K562 (cell line): ENCODE measurements at regions not wholly inside any gene's neighbourhood (a gene's known extent, or its start where the extent isn't known, plus 50 kb on each side); places are given as distances from the start of the nearest gene placed in this dataset.

Experiments used
- ATAC-seq: fragments of 200-7000 bp; cut with Tn5 transposase; 3 replicates; pipeline ENCODE4 v1.9.1; 2020; ENCODE audit warnings: moderate library complexity
- BruUV-seq: library from RNA; stranded (reverse); fragments of 400-500 nt; replicated peaks from 2 replicates; lab custom pipeline; 2021; lab: Mats Ljungman, UMichigan
- CTCF ChIA-PET: fragments of 300-600 bp; formaldehyde crosslinking; extraction: SDS; loops from one replicate; lab custom pipeline; 2021; ENCODE audit warnings: low intra/inter-chr PET ratio; lab: Yijun Ruan, JAX
- POLR2A ChIA-PET: fragments of 300-600, 350-650 bp; sonication (Branson Sonifier 250); formaldehyde crosslinking; extraction: SDS; loops from one replicate; lab custom pipeline; 2021; ENCODE audit warnings: antibody characterized with exemption, inconsistent platforms; lab: Yijun Ruan, JAX
- DNase-seq, 4 experiments: peaks; one replicate each; pipeline versions ENCODE4 v3.0.0 to v3.0.0-alpha.2; 2011 to 2018; ENCODE audit warnings: low spot score in 3 of 4, mixed read lengths in 3 of 4; ENCODE audit errors: extremely low read depth in 1 of 4
- FAIRE-seq: peaks from 2 replicates; lab custom pipeline; 2011; peaks lifted over from hg19 to GRCh38; lab: Jason Lieb, UNC
- H2AFZ ChIP-seq: 2 replicates; pipeline ENCODE4 v1.6.0; 2011; ENCODE audit warnings: low read depth, low read length, control low read depth, inconsistent platforms
- H3K27ac ChIP-seq: fragments of 200-600 bp; 3 replicates; pipeline ENCODE4 v1.8.0; 2011; ENCODE audit warnings: low read depth, mild to moderate bottlenecking, control low read depth, inconsistent platforms, low read length, moderate library complexity, mixed read lengths; ENCODE audit errors: extremely low read depth
- H3K27me3 ChIP-seq, 2 experiments: fragments of 300-600 bp in 1 of 2; 2 replicates in 1 of 2; 3 replicates in 1 of 2; pipeline versions ENCODE4 v1.6.0 to v1.8.0; 2011; ENCODE audit warnings: inconsistent platforms in 2 of 2, low read length in 2 of 2, mild to moderate bottlenecking in 1 of 2, mixed read lengths in 1 of 2, moderate library complexity in 1 of 2; ENCODE audit not compliant: control insufficient read depth in 2 of 2, insufficient read depth in 2 of 2
- H3K36me3 ChIP-seq: fragments of 300-600 bp; 3 replicates; pipeline ENCODE4 v1.8.0; 2011; ENCODE audit warnings: mild to moderate bottlenecking, low read length, inconsistent platforms; ENCODE audit not compliant: control insufficient read depth, insufficient read depth
- H3K4me1 ChIP-seq, 2 experiments: fragments of 200-600 bp in 1 of 2; replicated peaks in 1 of 2; 2 replicates in 1 of 2; 3 replicates in 1 of 2; pipeline versions ENCODE4 v1.5.1 to v1.8.0; 2011; ENCODE audit warnings: inconsistent platforms in 2 of 2, low read length in 2 of 2, mild to moderate bottlenecking in 1 of 2, mixed read lengths in 1 of 2, moderate library complexity in 1 of 2; ENCODE audit not compliant: control insufficient read depth in 2 of 2, insufficient read depth in 2 of 2
- H3K4me2 ChIP-seq: 2 replicates; pipeline ENCODE4 v1.6.1; 2011; ENCODE audit warnings: low read length, control low read depth, inconsistent platforms, mixed read lengths; ENCODE audit not compliant: insufficient read depth
- H3K4me3 ChIP-seq: fragments of 200-600 bp; sonication (generic), shearing (Covaris generic); 2 replicates; pipeline ENCODE4 v1.5.1; 2016; ENCODE audit warnings: control low read depth, inconsistent platforms
- H3K79me2 ChIP-seq: fragments of 200-600 bp; 3 replicates; pipeline ENCODE4 v1.8.0; 2011; ENCODE audit warnings: low read length, inconsistent platforms; ENCODE audit not compliant: control insufficient read depth, insufficient read depth
- H3K9ac ChIP-seq, 2 experiments: 2 replicates each; pipeline versions ENCODE4 v1.6.0 to v1.6.1; 2011; ENCODE audit warnings: low read depth in 2 of 2, low read length in 2 of 2, control low read depth in 1 of 2, inconsistent platforms in 1 of 2, mild to moderate bottlenecking in 1 of 2, mixed read lengths in 1 of 2; ENCODE audit not compliant: insufficient read depth in 1 of 2
- H3K9me1 ChIP-seq: one replicate; pipeline ENCODE4 v1.6.0; 2011; ENCODE audit warnings: inconsistent platforms, mild to moderate bottlenecking, low read length, moderate library complexity; ENCODE audit not compliant: control insufficient read depth, insufficient read depth
- H3K9me3 ChIP-seq: replicated peaks from 2 replicates; pipeline ENCODE4 v1.5.1; 2011; ENCODE audit warnings: low read depth, low read length, inconsistent platforms; ENCODE audit not compliant: control insufficient read depth, insufficient read depth
- H4K20me1 ChIP-seq: replicated peaks from 2 replicates; pipeline ENCODE4 v1.6.1; 2011; ENCODE audit warnings: low read length, inconsistent platforms, mixed read lengths; ENCODE audit not compliant: control insufficient read depth, insufficient read depth
- BDP1 ChIP-seq: IDR thresholded peaks from 3 replicates; pipeline ENCODE4 v1.6.1; 2011; ENCODE audit not compliant: insufficient read length, insufficient read depth
- BHLHE40 ChIP-seq: IDR thresholded peaks from 2 replicates; pipeline ENCODE4 v1.6.1; 2011; ENCODE audit warnings: low read length, improper control_type of control experiment
- CBX2 ChIP-seq: fragments of 200-600 bp; sonication (generic); IDR thresholded peaks from one replicate; pipeline ENCODE4 v1.6.1; 2012; ENCODE audit warnings: mild to moderate bottlenecking, low read length, inconsistent platforms; ENCODE audit not compliant: insufficient read depth, poor library complexity, severe bottlenecking
- DPF2 ChIP-seq: fragments of 450-650 bp; IDR thresholded peaks from 2 replicates; pipeline ENCODE4 v1.6.1; 2016
- EP400 ChIP-seq: fragments of 450-650 bp; IDR thresholded peaks from 2 replicates; pipeline ENCODE4 v1.6.1; 2017; ENCODE audit warnings: antibody characterized with exemption, mild to moderate bottlenecking, moderate library complexity
- FUS ChIP-seq: fragments of 200-400 bp; formaldehyde crosslinking; optimal IDR thresholded peaks from 2 replicates; pipeline ENCODE3; 2017; ENCODE audit warnings: low read depth, low read length
- GATA2 ChIP-seq: sonication (generic); formaldehyde crosslinking; IDR thresholded peaks from 2 replicates; pipeline ENCODE4 v1.4.0; 2020; ENCODE audit warnings: mild to moderate bottlenecking, missing genetic modification reagents
- HDGF ChIP-seq: fragments of 450-650 bp; IDR thresholded peaks from 2 replicates; pipeline ENCODE4 v1.6.1; 2016
- HNRNPUL1 ChIP-seq: fragments of 200-400 bp; formaldehyde crosslinking; IDR thresholded peaks from 2 replicates; pipeline ENCODE4 v1.6.1; 2017; ENCODE audit warnings: low read length
- ID3 ChIP-seq, 2 experiments: fragments of 250-450 bp in 1 of 2; fragments of 450-650 bp in 1 of 2; sonication (Bioruptor Pico) in 1 of 2; IDR thresholded peaks; 2 replicates each; pipeline versions ENCODE4 v1.6.1 to v1.8.0; 2016 to 2021; ENCODE audit warnings: mild to moderate bottlenecking in 2 of 2, moderate library complexity in 2 of 2, missing compliant biosample characterization in 1 of 2, missing genetic modification characterization in 1 of 2
- PURB ChIP-seq: sonication (generic); formaldehyde crosslinking; IDR thresholded peaks from 2 replicates; pipeline ENCODE4 v1.9.0; 2021; ENCODE audit warnings: low read depth, mild to moderate bottlenecking, missing genetic modification reagents
- SETDB1 ChIP-seq: IDR thresholded peaks from one replicate; pipeline ENCODE4 v1.6.1; 2012; ENCODE audit warnings: low read length, control low read depth, inconsistent platforms
- THRAP3 ChIP-seq: fragments of 450-650 bp; IDR thresholded peaks from 2 replicates; pipeline ENCODE4 v1.6.1; 2016; ENCODE audit warnings: mild to moderate bottlenecking, inconsistent platforms, borderline replicate concordance
- WHSC1 ChIP-seq: IDR thresholded peaks from one replicate; pipeline ENCODE4 v1.6.1; 2012; ENCODE audit warnings: low read length, control low read depth, inconsistent platforms
- ZNF140 ChIP-seq: fragments of 250-450 bp; sonication (Bioruptor Pico); IDR thresholded peaks from 2 replicates; pipeline ENCODE4 v1.8.0; 2021; ENCODE audit warnings: moderate library complexity, mild to moderate bottlenecking, inconsistent platforms
- ZNF212 ChIP-seq: fragments of 450-650 bp; formaldehyde crosslinking; IDR thresholded peaks from 2 replicates; pipeline ENCODE4 v1.4.0; 2020; ENCODE audit warnings: mild to moderate bottlenecking
- ZNF696 ChIP-seq: fragments of 250-450 bp; sonication (Bioruptor Pico); conservative IDR thresholded peaks from 2 replicates; pipeline ENCODE4 v1.4.0; 2020; ENCODE audit warnings: mild to moderate bottlenecking, moderate library complexity
- ZNF717 ChIP-seq: fragments of 250-450 bp; sonication (Bioruptor Pico); IDR thresholded peaks from 2 replicates; pipeline ENCODE4 v1.5.0; 2021
- in situ Hi-C: fragments of 300-500 bp; cut with MboI; formaldehyde crosslinking; loops from 4 replicates; pipeline ENCODE4 v1.15.0; 2018; ENCODE audit warnings: inconsistent platforms, mixed read lengths
- intact Hi-C: fragments of 100-400 bp; cut with micrococcal nuclease; formaldehyde crosslinking; loops from 2 replicates; pipeline ENCODE4 v1.14.2; 2022
- TF ChIP-seq, protein P1 (sequence below): fragments of 450-650 bp; formaldehyde crosslinking; IDR thresholded peaks from 2 replicates; pipeline ENCODE4 v1.4.0; 2022; ENCODE audit warnings: mild to moderate bottlenecking, moderate library complexity
- TF ChIP-seq, protein P2 (sequence below): IDR thresholded peaks from 3 replicates; pipeline ENCODE4 v1.6.1; 2011; ENCODE audit warnings: borderline replicate concordance, mild to moderate bottlenecking, moderate library complexity; ENCODE audit not compliant: insufficient read length; ENCODE audit errors: extremely low read depth

GRCh38 chr1:219383281-219383680, 209.6 kb downstream of the LYPLAL1 start:
- FAIRE-seq = no peak
- in situ Hi-C loops = no loop called here

More at GRCh38 chr1:219383281-219383680, 209.6 kb downstream of the LYPLAL1 start:
- H3K36me3 ChIP-seq = no peaks in the 10 kb centered on the region
- no peak for DNase-seq
- H3K9ac ChIP-seq = no peak overlapping the region
- no peaks in the 10 kb centered on the region for H3K27me3 ChIP-seq
- no TSS peak for BruUV-seq
- H3K4me3 ChIP-seq = no peak overlapping the region
- no peak overlapping the region for H3K4me2 ChIP-seq
- no peaks in the 10 kb centered on the region for H4K20me1 ChIP-seq
- ChIA-PET CTCF (no interaction called here), POLR2A (no interaction called here)
- no peak for TF ChIP-seq DPF2
- no peak for TF ChIP-seq GATA2
- no peak for TF ChIP-seq THRAP3
- TF ChIP-seq ID3 (CRISPR knock-in tag; IDR thresholded peaks at IDR 0.05) = no peak
- TF ChIP-seq ID3 (tag; IDR thresholded peaks at IDR 0.05) = no peak
- TF ChIP-seq BHLHE40 = no peak
- TF ChIP-seq, protein P1, sequence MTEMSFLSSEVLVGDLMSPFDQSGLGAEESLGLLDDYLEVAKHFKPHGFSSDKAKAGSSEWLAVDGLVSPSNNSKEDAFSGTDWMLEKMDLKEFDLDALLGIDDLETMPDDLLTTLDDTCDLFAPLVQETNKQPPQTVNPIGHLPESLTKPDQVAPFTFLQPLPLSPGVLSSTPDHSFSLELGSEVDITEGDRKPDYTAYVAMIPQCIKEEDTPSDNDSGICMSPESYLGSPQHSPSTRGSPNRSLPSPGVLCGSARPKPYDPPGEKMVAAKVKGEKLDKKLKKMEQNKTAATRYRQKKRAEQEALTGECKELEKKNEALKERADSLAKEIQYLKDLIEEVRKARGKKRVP (CRISPR knock-in tag) = no peak
- no peak for TF ChIP-seq ZNF140
- no peak for TF ChIP-seq HDGF
- no peak for TF ChIP-seq SETDB1
- no peak for TF ChIP-seq ZNF717 (CRISPR knock-in tag)
- no peak for TF ChIP-seq BDP1
- no peak for TF ChIP-seq EP400
- no peak for TF ChIP-seq FUS
- TF ChIP-seq WHSC1 = no peak
- no peak for TF ChIP-seq ZNF212 (CRISPR knock-in tag)
- TF ChIP-seq HNRNPUL1 = no peak
- no peak for TF ChIP-seq PURB (CRISPR knock-in tag)
- TF ChIP-seq CBX2 = no peak
- no peak for TF ChIP-seq ZNF696 (CRISPR knock-in tag)
- TF ChIP-seq, protein P2, sequence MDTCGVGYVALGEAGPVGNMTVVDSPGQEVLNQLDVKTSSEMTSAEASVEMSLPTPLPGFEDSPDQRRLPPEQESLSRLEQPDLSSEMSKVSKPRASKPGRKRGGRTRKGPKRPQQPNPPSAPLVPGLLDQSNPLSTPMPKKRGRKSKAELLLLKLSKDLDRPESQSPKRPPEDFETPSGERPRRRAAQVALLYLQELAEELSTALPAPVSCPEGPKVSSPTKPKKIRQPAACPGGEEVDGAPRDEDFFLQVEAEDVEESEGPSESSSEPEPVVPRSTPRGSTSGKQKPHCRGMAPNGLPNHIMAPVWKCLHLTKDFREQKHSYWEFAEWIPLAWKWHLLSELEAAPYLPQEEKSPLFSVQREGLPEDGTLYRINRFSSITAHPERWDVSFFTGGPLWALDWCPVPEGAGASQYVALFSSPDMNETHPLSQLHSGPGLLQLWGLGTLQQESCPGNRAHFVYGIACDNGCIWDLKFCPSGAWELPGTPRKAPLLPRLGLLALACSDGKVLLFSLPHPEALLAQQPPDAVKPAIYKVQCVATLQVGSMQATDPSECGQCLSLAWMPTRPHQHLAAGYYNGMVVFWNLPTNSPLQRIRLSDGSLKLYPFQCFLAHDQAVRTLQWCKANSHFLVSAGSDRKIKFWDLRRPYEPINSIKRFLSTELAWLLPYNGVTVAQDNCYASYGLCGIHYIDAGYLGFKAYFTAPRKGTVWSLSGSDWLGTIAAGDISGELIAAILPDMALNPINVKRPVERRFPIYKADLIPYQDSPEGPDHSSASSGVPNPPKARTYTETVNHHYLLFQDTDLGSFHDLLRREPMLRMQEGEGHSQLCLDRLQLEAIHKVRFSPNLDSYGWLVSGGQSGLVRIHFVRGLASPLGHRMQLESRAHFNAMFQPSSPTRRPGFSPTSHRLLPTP = no peak
- no peak overlapping the region for H2AFZ ChIP-seq
- intact Hi-C loops = loop anchor here (10.0 kb wide), 4 partner anchors 178 to 1128 kb away; no protein-coding TSS in a partner anchor
- no peak overlapping the region for H3K27ac ChIP-seq
- no peaks in the 10 kb centered on the region for H3K79me2 ChIP-seq
- no peaks in the 10 kb centered on the region for H3K9me1 ChIP-seq
- no peaks in the 10 kb centered on the region for H3K9me3 ChIP-seq
- no peaks in the 10 kb centered on the region for H3K4me1 ChIP-seq
- ATAC-seq = no peak
